GM21717 (cell line): ENCODE measurements at regions not wholly inside any gene's neighbourhood (a gene's known extent, or its start where the extent isn't known, plus 50 kb on each side); places are given as distances from the start of the nearest gene placed in this dataset.

Experiments
- ATAC-seq: cut with Tn5 transposase; IDR thresholded peaks from one replicate; pipeline ENCODE4 v1.9.1; 2021; ENCODE audit warnings: mild to moderate bottlenecking, moderate library complexity; ENCODE audit not compliant: unreplicated experiment

DNA sequence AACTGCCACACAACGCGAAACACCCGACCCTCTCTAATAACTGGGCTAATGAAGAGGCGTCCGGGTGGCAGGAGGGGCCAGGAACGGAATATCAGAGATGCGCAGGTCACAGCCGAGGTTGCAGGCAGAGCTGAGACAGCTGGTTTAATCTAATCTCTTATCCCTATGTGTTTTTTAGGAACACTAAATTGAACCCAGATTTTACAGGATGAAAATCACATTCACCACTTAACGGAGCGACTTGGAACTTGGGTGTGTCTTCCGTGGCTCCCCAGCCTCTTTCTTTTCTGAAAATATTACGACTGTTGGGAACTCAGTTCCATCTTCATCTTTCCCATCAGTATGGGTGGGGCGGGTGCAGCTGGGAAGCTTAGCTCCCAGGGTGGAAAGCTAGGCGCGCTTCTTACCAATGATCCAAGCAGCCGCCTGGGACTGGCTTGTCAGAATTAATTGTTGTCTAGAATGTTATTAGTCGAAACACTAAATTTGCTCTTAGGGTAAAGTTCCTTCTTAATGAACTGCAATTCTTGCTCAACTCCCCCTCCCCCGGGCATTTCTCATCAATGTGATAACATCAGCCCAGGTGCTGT is 92.5 kb downstream of the IRX2 start:
- ATAC-seq, result no peak

DNA sequence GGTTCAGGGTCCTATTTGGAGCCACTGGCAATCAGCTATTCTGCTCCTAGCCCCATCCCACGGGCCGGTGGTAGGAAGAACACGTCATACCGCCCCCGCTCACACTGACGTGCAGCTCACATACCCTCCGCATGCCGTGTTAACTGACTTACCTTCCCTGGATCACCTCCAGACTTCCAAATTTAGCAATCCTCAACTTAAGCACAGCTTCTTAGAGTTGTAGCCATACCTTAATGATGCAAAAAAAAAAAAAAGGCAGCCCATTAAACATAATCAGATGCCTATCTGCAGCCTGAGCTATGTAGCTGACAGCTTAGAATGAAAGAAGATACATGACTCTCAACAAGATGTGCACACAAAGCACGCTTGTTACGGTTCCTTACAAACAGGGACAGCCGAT is 93.0 kb downstream of the IRX2 start:
- ATAC-seq, result no peak

DNA sequence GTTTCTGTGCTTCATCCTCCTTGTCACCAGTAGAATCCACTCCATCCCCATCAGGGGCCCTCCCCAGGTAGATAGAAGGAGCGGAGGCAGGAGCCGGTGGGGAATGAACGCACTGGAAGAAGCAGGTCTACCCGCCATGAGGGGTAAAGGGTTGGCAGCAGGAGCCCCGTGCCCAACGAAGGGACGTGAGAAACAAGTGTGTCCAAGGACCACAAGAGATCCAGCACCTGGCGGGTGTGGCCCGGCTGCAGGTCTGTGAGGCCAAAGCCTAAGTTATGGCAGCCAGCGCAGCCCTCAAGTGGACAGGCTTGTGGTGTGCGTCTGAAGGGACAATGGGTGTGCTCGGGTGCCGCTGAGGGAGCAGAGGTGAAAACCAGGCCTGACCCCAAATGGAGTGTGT is 94.3 kb downstream of the IRX2 start:
- ATAC-seq, result no peak

DNA sequence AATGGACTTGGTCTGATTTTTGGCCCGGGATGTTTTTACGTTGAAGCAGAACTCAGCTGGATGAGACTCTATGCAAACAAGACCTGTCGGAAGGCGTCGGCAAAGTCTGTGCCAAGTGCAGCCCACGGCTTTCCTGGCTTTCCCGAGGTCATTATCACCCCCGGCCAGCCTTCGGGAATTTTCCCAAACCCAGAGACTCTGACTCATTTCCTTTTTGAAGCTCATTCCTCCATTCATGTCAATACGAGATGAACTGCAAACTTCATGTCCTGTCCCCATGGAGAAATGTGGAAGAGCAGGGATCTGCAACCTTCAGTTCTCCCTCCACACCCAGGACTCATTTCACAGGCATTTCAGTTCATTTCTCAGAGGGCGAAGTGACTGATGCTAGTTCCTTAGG is 95.3 kb downstream of the IRX2 start:
- no peak for ATAC-seq

DNA sequence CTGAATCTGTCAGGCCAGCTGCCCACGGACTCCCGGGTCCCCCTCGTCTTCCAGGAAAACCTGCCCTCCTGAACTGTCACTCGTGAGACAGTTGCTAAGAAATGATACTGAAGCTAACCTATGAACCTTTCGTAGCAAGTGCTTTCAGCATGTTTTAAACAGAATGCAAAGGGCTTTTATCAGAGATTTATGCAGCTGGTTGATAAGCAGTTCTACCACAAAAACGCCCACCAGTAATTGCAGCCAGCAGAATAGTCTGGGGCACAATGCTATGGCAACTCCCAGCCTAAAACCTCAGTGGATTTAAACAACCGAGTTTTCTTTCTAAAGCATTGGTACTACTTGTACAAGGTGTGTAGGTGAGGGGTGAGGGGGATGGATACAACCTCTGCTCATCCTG is 97.5 kb downstream of the IRX2 start:
- ATAC-seq, result no peak

DNA sequence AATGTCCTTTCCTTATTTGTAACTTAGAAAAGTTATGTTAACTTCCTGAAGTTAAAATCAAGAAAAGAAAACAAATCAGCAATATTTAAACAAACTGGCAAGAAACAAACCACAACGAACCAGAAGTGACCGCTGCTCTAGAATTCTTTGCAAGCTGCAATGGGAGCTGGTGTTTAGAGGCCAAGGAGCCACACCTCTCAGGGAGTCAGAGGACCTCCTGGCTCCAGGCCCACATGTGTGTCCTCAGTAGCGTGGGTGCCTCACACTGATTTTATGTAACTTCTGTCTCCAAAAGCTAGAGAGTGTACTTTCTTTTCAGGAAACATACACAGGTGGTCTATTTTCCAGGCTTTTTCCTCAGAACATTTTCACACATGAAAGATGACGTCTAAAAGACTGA is 100.4 kb downstream of the IRX2 start:
- ATAC-seq, result no peak

DNA sequence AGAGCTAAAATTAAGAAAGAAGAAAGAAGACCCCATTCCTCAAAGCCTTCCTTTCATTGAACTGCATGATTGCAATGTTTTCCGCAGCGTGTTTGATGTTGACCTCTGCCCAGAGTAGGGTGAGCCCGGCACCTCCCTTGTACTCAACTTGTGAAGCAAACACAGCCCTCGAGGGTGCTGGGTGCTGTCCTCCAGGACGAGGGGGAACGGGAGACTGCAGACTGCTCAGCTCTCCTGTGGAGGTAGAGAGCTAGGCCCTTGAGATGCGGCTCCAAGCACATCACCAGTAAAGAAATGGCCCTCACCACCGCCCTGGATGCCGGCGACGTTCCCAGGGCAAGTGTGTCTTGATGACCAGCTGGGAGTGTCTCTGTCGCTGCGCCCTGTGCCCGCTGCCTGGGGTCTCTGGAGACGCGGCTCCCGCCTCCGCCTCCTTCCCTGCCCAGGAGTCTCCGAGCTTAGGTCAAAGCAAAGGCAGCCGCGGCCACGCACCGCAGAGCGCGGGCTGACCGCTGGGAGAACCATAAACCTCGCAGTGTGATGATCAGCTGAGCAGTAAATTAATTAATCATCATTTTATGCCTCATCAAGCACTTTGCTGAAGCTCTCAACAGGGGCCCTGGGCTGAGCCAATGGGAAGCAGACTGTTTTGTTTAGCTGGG is 108.7 kb downstream of the IRX2 start:
- no peak for ATAC-seq

DNA sequence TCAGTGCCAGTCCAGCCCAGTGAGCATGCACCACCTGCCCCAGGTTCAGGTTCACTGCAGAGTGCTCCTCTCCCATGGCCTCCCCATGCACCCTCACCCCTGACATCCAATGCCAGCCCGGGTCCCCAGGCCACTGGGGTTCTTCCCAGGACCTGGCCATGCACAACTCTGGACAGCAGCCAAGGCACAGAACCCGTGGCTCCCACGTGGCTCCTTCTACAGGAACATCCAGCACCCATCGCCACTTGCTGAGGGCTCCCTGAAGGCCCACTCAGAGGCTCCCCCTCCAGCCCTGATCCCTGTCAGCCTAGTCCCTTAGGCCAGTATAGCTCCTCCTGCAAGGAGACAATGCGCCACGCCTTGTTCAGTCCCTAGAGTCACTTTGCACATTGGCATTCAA is 110.8 kb downstream of the IRX2 start:
- no peak for ATAC-seq

DNA sequence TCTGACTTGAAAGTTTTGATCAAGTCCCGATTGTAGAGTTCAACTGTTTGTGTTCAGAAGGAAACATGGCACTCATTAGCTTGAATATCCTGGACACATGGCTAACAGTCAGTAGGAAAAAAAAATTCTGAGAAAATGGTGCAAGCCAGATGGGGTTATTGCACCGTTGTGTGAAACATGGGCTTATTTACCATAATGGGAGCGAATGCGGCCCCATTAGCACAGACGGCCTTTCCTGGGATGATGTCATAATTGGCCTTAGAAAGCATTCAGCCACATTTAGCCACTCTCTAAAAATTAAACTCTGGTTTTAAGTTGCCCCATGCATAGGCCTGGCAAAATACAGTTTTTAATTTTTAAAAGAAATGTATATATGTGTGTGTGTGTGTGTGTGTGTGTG is 112.1 kb downstream of the IRX2 start:
- no peak for ATAC-seq

DNA sequence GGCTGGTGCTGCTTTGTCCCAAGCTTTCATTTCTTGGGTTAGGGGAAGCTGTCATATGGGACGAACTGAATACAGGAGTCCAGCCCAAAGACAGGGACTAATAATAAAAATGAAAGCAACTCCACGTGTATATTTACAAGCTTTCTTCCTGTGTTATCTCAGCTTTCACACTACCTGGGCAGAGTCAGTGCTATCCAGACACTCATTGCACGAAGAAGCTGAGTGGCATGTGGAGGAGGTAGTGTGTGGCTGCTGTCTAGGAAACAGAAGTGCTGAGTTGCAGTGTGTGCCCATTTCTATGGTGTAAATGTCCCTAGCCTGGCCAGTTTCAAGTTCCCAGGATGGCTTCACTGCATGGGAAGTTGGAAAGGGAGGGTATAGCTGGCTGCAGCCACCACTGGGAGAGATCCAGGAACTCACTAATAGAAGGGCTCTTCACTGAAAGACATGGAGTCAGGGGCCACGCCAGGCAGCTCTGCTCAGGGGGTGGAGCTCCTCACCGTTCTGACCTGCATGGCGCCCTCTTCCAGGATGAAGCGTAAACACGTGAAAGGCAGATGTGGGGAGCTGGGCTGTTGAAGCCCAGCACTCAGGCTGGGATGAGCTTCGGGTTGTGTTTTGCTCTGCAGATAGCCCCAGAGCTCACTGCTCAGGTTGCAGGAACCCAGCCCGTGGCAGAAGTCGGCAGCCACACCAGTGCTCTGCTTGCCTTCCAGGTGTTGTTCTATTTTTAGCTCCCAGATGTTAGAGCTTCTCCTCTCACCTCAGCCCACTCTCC is 116.9 kb downstream of the IRX2 start:
- ATAC-seq, result no peak

DNA sequence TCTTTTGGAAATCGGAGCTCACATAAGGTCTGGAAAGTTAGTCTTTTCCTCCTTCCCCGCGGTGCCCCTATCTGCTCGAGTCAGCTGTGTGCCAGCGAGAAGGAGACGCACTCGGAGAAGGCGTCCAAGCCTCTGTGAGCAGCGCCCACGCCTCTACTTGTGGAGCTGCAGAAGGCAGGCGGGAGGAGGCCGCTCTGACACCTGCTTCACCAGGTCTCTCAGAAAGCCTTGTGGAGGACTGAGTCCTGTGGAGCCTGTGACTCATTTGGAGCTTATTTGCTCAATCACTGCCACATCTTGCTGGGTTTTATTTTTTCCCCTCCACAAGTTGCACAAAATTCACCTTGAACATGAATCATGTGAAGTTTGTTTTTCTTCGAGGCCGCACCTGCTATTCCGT is 117.5 kb downstream of the IRX2 start:
- no peak for ATAC-seq

DNA sequence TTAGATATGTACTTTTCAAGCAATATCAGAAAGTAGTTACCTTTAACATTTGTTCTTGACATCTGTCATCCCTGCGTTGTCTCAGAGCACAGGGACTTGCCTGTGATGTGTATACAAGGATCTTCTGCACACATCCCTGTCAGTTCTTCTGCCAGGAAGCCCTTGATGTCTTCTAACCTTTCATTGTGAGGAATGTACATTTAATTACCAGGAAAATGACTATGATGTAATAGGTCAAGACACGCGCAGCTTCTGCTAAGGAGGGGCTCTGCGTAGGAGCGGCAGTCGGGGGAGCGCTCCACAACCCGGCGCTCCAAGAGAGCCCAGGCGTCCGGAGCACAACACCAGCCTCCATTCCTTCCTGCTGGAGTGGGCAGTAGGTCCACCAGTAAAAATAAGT is 119.7 kb downstream of the IRX2 start:
- ATAC-seq, result no peak

DNA sequence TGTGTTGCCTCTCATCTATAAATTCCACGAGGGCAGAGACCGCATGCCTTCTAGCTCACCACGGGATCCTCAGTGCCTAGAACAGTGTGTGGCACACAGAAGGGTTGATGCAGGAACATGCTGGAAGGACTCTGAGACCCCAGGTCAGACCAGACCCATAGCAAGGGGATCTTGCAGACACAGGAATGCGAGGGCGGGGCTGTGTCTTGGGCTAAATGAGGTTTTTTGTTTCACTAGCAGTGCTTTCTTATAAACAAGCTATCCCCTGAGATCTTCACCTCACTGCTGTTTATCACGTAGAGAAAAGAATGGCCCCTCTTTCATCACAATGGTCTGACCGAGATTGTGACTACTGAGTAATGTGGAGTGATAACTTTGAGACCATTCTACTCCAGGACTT is 122.4 kb downstream of the IRX2 start:
- no peak for ATAC-seq

DNA sequence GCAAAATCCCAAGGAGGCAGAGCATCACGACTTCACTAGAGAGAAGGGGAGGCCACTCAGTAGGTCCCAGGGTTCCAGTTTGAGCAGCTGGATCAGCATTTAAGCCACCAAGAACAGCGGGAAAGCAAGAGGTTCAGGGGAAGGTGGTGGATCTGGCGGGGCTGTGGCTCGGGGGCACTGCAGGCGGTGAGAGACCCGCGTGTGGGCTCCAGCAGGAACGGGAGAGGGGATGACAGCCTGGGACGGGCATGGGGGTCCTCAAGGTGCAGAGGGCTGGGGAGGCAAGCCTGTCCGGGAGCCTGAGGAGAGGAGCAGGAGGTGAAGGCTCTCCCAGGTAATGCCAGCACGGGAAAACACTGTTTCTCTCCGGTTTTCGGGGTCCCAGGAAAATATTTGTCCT is 123.6 kb downstream of the IRX2 start:
- no peak for ATAC-seq

DNA sequence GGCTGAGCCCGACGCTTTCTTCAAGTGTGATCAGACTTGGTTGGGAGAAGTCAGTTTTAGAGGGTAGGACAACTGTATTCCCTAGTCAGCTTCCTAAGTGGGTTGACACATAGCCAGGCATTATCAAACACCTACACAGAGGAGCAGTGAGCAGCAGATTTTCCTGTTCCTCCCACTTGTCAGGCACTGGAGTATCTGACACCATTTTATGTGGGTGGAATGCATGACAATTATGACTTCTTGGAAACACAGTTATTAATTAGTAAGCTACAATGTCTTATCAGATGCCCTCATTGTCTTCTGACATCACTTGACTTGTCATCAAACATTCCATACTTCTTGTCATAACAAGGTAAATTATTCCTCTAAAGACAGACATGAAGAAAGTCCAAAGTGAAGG is 124.9 kb downstream of the IRX2 start:
- no peak for ATAC-seq

DNA sequence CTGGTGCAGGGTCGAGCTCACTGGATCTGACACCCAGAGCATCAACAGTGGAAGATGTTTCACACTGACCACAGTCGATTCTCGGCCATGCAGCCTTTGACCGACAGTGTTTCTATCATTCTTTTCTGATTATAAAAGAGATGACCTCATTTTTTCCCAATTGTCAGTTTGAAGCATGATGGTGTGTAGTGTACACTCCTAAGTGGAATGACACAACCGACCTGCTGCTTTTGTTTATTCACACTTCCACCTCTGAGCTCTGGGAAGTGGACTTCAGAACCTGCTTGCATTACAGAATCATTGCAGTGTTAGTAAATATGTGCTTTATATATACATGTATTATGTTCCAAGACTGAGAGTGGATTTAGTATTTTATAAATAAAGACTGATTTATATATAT is 128.6 kb downstream of the IRX2 start:
- no peak for ATAC-seq

DNA sequence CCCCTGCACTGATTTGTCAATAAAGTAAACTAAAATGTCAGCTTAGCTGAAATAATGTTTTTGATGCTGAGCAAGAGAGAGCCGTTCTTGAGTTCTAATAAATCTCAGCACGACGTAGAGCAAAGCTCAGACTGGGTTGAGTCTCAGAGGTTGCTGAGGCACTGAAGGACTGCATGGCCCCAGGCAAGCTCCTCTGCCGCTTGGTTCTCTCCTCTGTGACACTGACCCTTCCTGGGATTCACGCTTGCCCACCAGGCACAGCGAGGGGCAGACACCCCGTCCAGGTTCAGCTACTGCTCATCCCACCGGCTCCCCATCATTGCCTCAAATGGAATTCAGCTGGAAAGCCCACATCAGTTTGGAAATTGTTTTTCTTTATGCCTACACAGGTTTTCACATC is 129.8 kb downstream of the IRX2 start:
- no peak for ATAC-seq

DNA sequence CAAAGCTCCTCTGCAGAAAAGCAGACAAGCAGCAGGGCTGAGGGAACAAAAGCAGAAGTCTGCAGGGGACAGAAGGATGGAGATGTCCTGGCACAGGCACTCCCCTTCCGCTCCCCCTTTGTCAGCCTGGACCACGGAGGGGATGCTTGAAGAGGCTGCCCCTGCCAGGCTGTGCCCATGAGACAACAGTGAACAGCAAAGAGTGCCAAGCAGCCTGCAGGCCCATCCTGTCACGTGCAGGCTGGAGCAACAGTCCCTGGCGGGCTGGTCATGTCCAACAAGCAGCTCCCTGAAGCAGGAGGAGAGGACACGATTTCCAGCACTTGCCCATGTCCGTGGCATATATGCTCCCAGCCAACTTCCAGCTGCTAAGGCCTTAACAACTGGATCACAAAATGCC is 132.3 kb downstream of the IRX2 start:
- ATAC-seq, result no peak

DNA sequence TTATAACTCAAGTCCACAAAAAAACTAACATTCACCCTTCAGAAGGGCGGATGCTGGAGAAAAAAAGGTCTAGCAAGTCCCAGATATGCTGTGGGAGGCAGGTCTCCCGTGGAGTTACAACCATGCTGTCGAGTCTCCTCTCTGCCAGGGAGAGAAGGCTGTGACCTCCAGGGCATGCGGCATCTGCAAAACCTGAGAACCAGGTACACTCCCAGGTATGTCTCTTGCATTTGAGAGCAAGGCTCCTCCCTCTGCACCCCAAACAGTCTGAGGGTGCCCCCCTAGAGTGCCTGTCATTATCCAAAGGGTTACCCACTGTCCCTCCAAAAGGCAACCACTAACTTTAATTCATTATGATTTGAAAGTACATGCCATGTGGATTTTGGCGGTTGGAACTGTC is 134.0 kb downstream of the IRX2 start:
- no peak for ATAC-seq

DNA sequence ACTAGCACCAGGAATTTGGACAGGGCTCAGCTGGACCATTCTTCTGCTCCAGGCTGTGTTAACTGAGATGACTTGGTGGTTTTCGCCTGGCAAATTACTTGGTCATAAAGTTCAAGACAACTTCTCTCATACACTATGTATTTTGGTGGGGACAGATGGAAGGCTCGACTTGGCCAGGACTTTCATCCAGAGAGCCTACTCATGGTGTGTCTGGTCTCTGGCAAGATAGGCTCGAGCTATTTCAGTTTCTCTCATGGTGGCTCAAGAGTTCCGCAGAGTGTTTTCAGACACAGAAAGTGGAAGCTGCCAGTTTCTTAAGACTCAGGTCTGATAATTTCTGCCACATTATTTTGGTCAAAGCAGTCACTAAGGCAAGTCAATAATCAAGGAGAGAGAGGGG is 135.6 kb downstream of the IRX2 start:
- no peak for ATAC-seq

DNA sequence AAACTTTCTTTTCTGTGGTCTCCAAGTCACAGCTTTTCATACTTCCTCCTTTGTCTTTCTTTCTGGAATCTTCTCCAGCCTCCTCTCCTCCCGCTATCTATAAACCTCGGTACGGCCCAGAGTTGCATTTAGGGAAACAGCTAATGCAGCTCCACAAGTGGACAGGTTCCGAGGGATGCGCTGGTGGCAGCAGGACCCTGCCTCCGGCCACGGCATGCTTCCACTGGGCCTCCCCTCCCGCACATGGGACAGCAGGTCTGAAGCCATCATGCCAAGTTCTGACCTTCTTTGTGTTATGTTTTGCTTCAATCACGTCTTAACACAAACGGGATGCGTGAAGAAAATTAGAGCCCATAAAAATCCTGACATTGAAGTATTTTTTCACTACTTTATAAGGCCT is 136.9 kb downstream of the IRX2 start:
- no peak for ATAC-seq

DNA sequence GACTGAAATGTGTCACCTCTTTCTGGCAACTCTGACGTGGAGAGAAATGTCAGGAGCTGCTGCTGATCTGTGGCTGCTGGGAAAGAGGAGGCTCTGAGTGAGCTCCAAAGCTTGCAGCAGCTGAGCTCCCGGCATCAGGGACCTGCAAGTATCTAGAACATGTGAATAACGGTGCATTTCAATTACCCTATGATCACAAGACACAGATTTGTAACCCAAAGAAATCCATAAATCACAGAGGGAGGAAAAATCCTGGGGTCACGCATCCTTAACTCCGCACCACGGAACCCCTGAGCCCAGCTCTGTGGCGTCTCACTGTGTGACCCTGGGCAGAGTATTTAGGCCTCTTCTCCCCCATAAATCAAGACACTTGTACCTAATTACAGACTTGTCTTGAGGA is 139.8 kb downstream of the IRX2 start:
- ATAC-seq, result no peak

DNA sequence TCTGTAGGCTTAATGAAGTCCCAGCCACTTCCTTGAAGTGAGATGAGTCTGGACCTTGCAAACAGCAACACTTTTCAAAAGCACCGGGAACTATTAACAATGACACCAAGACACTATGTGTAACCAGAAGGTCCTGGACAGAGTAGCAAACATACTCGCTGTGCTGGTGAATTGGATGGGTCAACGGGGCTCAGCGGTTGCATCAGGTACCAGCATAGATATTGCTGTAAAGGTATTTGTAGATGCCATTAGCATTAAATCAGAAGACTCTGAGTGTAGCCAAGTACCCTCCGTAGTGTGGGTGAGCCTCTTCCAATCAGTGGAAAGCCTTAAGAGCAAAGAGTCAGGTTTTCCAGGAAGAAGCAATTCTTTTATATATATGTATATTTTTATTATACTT is 140.5 kb downstream of the IRX2 start:
- ATAC-seq, result no peak
